K562 (cell line): ENCODE measurements at regions not wholly inside any gene's neighbourhood (a gene's known extent, or its start where the extent isn't known, plus 50 kb on each side); places are given as distances from the start of the nearest gene placed in this dataset.
A peak's percentile ranks its signal among the peaks of the same experiment; 100 is the strongest.

ENCODE experiments used
- TF ChIP-seq, protein P1 (sequence below), 2 experiments: fragments of 450-650 bp; formaldehyde crosslinking in 1 of 2; IDR thresholded peaks; 2 replicates each; pipeline versions ENCODE4 v1.4.0 to v1.6.1; 2014 to 2020; ENCODE audit warnings: mild to moderate bottlenecking in 2 of 2, borderline replicate concordance in 1 of 2, low read depth in 1 of 2

- TF ChIP-seq, protein P1, sequence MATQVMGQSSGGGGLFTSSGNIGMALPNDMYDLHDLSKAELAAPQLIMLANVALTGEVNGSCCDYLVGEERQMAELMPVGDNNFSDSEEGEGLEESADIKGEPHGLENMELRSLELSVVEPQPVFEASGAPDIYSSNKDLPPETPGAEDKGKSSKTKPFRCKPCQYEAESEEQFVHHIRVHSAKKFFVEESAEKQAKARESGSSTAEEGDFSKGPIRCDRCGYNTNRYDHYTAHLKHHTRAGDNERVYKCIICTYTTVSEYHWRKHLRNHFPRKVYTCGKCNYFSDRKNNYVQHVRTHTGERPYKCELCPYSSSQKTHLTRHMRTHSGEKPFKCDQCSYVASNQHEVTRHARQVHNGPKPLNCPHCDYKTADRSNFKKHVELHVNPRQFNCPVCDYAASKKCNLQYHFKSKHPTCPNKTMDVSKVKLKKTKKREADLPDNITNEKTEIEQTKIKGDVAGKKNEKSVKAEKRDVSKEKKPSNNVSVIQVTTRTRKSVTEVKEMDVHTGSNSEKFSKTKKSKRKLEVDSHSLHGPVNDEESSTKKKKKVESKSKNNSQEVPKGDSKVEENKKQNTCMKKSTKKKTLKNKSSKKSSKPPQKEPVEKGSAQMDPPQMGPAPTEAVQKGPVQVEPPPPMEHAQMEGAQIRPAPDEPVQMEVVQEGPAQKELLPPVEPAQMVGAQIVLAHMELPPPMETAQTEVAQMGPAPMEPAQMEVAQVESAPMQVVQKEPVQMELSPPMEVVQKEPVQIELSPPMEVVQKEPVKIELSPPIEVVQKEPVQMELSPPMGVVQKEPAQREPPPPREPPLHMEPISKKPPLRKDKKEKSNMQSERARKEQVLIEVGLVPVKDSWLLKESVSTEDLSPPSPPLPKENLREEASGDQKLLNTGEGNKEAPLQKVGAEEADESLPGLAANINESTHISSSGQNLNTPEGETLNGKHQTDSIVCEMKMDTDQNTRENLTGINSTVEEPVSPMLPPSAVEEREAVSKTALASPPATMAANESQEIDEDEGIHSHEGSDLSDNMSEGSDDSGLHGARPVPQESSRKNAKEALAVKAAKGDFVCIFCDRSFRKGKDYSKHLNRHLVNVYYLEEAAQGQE (IDR thresholded peaks at IDR 0.05; ENCODE audit: borderline replicate concordance): peak; percentile 57
- TF ChIP-seq, protein P1 (CRISPR knock-in tag; IDR thresholded peaks at IDR 0.05; ENCODE audit: low read depth): no peak
- TF ChIP-seq, all 486 proteins: peak for 35
Observed at GRCh38 chr6:28794175-28795002, 129.4 kb downstream of the TRIM27 start (continued).
